Ovary (tissue), 3 donors: ENCODE measurements at regions not wholly inside any gene's neighbourhood (a gene's known extent, or its start where the extent isn't known, plus 50 kb on each side); places are given as distances from the start of the nearest gene placed in this dataset.

Source experiments
- EP300 ChIP-seq: sonication (generic); formaldehyde crosslinking; IDR thresholded peaks from one replicate; pipeline ENCODE4 v1.6.1; 2017; ENCODE audit warnings: antibody characterized with exemption
- POLR2A ChIP-seq: fragments of 450-650 bp; IDR thresholded peaks from one replicate; pipeline ENCODE4 v1.6.1; 2017; ENCODE audit warnings: antibody characterized with exemption, mild to moderate bottlenecking, moderate library complexity
- TF ChIP-seq, protein P1 (sequence below), 3 donors: fragments of 450-650 bp in 2 of 3; fragments of 200-600 bp in 1 of 3; IDR thresholded peaks; one replicate each; pipeline versions ENCODE4 v1.5.1 to v1.8.0; 2016 to 2022; ENCODE audit warnings: antibody characterized with exemption in 3 of 3, mild to moderate bottlenecking in 1 of 3
- donor health status: DM: no; HTN: no; CAD: no.

DNA sequence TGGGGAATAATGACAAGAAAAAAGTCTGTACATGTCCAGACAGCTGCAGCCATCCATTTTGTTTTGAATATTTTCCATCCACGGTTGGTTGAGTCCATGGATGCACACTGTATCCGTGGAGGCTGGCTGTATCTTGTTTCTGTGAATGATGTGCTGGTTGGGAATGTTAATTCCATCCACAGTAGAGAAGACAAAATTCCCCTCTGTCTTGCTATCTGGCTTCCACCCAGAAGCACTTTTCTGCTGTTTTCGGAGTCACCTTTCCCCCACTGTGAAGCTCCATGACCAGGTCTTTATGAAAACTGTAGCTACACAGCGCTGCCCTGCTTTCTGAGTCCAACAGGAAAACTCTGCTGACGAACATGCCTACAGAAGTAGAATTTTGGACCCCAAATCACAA, 122.3 kb downstream of the HRH4 start:
- TF ChIP-seq, protein P1, sequence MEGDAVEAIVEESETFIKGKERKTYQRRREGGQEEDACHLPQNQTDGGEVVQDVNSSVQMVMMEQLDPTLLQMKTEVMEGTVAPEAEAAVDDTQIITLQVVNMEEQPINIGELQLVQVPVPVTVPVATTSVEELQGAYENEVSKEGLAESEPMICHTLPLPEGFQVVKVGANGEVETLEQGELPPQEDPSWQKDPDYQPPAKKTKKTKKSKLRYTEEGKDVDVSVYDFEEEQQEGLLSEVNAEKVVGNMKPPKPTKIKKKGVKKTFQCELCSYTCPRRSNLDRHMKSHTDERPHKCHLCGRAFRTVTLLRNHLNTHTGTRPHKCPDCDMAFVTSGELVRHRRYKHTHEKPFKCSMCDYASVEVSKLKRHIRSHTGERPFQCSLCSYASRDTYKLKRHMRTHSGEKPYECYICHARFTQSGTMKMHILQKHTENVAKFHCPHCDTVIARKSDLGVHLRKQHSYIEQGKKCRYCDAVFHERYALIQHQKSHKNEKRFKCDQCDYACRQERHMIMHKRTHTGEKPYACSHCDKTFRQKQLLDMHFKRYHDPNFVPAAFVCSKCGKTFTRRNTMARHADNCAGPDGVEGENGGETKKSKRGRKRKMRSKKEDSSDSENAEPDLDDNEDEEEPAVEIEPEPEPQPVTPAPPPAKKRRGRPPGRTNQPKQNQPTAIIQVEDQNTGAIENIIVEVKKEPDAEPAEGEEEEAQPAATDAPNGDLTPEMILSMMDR (IDR thresholded peaks at IDR 0.05), result no peak
- TF ChIP-seq POLR2A (no peak), EP300 (no peak)
